Hepatocyte (in vitro differentiated cells): ENCODE measurements at regions not wholly inside any gene's neighbourhood (a gene's known extent, or its start where the extent isn't known, plus 50 kb on each side); places are given as distances from the start of the nearest gene placed in this dataset.

Experiments used
- EZH2 ChIP-seq: fragments of 200-600 bp; sonication (generic); IDR thresholded peaks from 2 replicates; pipeline ENCODE4 v1.6.1; 2016; ENCODE audit warnings: antibody characterized with exemption, mild to moderate bottlenecking, borderline replicate concordance
- TF ChIP-seq, protein P1 (sequence below): fragments of 200-600 bp; sonication (generic); IDR thresholded peaks from 2 replicates; pipeline ENCODE4 v1.5.1; 2016; ENCODE audit warnings: antibody characterized with exemption, mild to moderate bottlenecking; ENCODE audit not compliant: poor library complexity

DNA sequence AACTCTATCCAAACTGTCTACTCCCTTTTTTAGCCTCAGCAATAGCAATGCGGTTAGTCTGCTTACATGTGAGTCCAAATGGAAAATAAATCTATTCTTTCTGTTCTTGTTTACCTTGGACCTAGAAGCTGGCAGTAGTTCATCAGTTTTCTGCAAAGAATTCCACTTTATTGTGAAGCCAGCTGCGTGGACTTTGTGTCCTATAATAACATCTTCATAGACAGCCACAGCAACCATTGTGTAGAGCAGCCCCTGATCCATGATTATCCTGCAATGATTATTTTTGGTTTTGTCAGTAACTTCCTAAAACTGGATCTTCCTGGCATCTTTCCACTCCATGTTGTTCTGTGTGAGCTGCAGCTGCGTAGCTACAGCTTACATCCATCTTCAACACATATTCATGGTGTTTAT lies 408.7 kb downstream of the NUF2 start:
- TF ChIP-seq, protein P1, sequence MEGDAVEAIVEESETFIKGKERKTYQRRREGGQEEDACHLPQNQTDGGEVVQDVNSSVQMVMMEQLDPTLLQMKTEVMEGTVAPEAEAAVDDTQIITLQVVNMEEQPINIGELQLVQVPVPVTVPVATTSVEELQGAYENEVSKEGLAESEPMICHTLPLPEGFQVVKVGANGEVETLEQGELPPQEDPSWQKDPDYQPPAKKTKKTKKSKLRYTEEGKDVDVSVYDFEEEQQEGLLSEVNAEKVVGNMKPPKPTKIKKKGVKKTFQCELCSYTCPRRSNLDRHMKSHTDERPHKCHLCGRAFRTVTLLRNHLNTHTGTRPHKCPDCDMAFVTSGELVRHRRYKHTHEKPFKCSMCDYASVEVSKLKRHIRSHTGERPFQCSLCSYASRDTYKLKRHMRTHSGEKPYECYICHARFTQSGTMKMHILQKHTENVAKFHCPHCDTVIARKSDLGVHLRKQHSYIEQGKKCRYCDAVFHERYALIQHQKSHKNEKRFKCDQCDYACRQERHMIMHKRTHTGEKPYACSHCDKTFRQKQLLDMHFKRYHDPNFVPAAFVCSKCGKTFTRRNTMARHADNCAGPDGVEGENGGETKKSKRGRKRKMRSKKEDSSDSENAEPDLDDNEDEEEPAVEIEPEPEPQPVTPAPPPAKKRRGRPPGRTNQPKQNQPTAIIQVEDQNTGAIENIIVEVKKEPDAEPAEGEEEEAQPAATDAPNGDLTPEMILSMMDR, result no peak
- no peak for TF ChIP-seq EZH2
